Ascending aorta (tissue), 2 donors: ENCODE measurements at regions not wholly inside any gene's neighbourhood (a gene's known extent, or its start where the extent isn't known, plus 50 kb on each side); places are given as distances from the start of the nearest gene placed in this dataset.

Experiments used
- DNase-seq, 2 donors: peaks; one replicate each; pipeline ENCODE4 v3.0.0-alpha.2; 2019; ENCODE audit warnings: low spot score in 2 of 2
- H3K27ac ChIP-seq, 2 donors: fragments of 200-600 bp; sonication (generic); one replicate each; pipeline ENCODE4 v1.5.1; 2016 to 2017; ENCODE audit warnings: mild to moderate bottlenecking in 1 of 2
- H3K27me3 ChIP-seq: fragments of 200-600 bp; sonication (generic); one replicate; pipeline ENCODE4 v1.5.1; 2017
- H3K36me3 ChIP-seq, 2 donors: fragments of 200-600 bp; sonication (generic); one replicate each; pipeline ENCODE4 v1.5.1; 2016
- H3K4me1 ChIP-seq, 2 donors: fragments of 200-600 bp; sonication (generic); one replicate each; pipeline ENCODE4 v1.5.1; 2016 to 2017; ENCODE audit warnings: mild to moderate bottlenecking in 1 of 2
- H3K4me3 ChIP-seq, 2 donors: fragments of 200-600 bp; sonication (generic); one replicate each; pipeline ENCODE4 v1.5.1; 2016 to 2017; ENCODE audit warnings: mild to moderate bottlenecking in 1 of 2
- H3K9me3 ChIP-seq, 2 donors: fragments of 200-600 bp; sonication (generic); one replicate each; pipeline ENCODE4 v1.5.1; 2016
- CTCF ChIP-seq, 3 experiments: fragments of 200-600 bp in 2 of 3; fragments of 450-650 bp in 1 of 3; sonication (generic) in 2 of 3; IDR thresholded peaks; one replicate each; pipeline ENCODE4 v1.5.1; 2016 to 2019; ENCODE audit warnings: antibody characterized with exemption in 3 of 3, mild to moderate bottlenecking in 1 of 3, moderate library complexity in 1 of 3
- intact Hi-C: fragments of 100-400 bp; cut with DNase I; formaldehyde crosslinking; loops from one replicate; pipeline ENCODE4 v1.15.1; 2023

GRCh38 chr13:85543144-85543543, 256.1 kb downstream of the SLITRK6 start:
- H3K4me1 ChIP-seq, result no peaks in the 10 kb centered on the region
- no peaks in the 10 kb centered on the region for H3K9me3 ChIP-seq
- H3K27me3 ChIP-seq, result no peaks in the 10 kb centered on the region
- H3K36me3 ChIP-seq, result no peaks in the 10 kb centered on the region
- no peak overlapping the region for H3K27ac ChIP-seq
- H3K4me3 ChIP-seq, result no peak overlapping the region
- intact Hi-C loops, result no loop called here
- no peak for DNase-seq
- no peak for TF ChIP-seq CTCF (IDR thresholded peaks at IDR 0.05)

GRCh38 chr13:85541476-85541875, 257.7 kb downstream of the SLITRK6 start:
- TF ChIP-seq CTCF (IDR thresholded peaks at IDR 0.05), result no peak
- Histone ChIP-seq H3K4me3 (no peak overlapping the region), H3K27ac (no peak overlapping the region), H3K36me3 (no peaks in the 10 kb centered on the region), H3K4me1 (no peaks in the 10 kb centered on the region), H3K9me3 (no peaks in the 10 kb centered on the region), H3K27me3 (no peaks in the 10 kb centered on the region)
- intact Hi-C loops, result no loop called here
- DNase-seq, result no peak

GRCh38 chr13:85538957-85539356, 260.3 kb downstream of the SLITRK6 start:
- H3K4me1 ChIP-seq, result no peaks in the 10 kb centered on the region
- H3K36me3 ChIP-seq, result no peaks in the 10 kb centered on the region
- H3K27ac ChIP-seq, result no peak overlapping the region
- no peaks in the 10 kb centered on the region for H3K9me3 ChIP-seq
- intact Hi-C loops, result no loop called here
- TF ChIP-seq CTCF (IDR thresholded peaks at IDR 0.05), result no peak
- H3K27me3 ChIP-seq, result no peaks in the 10 kb centered on the region
- no peak overlapping the region for H3K4me3 ChIP-seq
- no peak for DNase-seq

GRCh38 chr13:85537601-85538000, 261.6 kb downstream of the SLITRK6 start:
- intact Hi-C loops, result no loop called here
- TF ChIP-seq CTCF (IDR thresholded peaks at IDR 0.05), result no peak
- H3K9me3 ChIP-seq, result no peaks in the 10 kb centered on the region

GRCh38 chr13:85536706-85537105, 262.5 kb downstream of the SLITRK6 start:
- no peaks in the 10 kb centered on the region for H3K9me3 ChIP-seq
- H3K4me3 ChIP-seq, result no peak overlapping the region
- no peaks in the 10 kb centered on the region for H3K4me1 ChIP-seq
- no peak for TF ChIP-seq CTCF (IDR thresholded peaks at IDR 0.05)
- H3K36me3 ChIP-seq, result no peaks in the 10 kb centered on the region
- intact Hi-C loops, result no loop called here
- DNase-seq, result no peak
- no peak overlapping the region for H3K27ac ChIP-seq
- H3K27me3 ChIP-seq, result no peaks in the 10 kb centered on the region

More at GRCh38 chr13:85537601-85538000, 261.6 kb downstream of the SLITRK6 start:
- Histone ChIP-seq H3K27ac (no peak overlapping the region), H3K4me1 (no peaks in the 10 kb centered on the region), H3K4me3 (no peak overlapping the region), H3K36me3 (no peaks in the 10 kb centered on the region), H3K27me3 (no peaks in the 10 kb centered on the region)
- DNase-seq, result no peak
